ENCODE measurements at regions not wholly inside any gene's neighbourhood (a gene's known extent, or its start where the extent isn't known, plus 50 kb on each side); places are given as distances from the start of the nearest gene placed in this dataset.

- no peak for DNase-seq (ENCODE audit: low spot score)
- TF ChIP-seq CTCF (IDR thresholded peaks at IDR 0.05; ENCODE audit: borderline replicate concordance, control extremely low read depth, extremely low read depth, insufficient read depth, missing control alignments) = no peak
- in situ Hi-C loops (cut with MboI; ENCODE audit: low sequenced_read_pairs, unreplicated experiment) = no loop called here
Observed at GRCh38 chr11:28621753-28622152, 513.6 kb downstream of the METTL15 start.

- no peak for DNase-seq (ENCODE audit: low spot score)
- no peak for TF ChIP-seq CTCF (IDR thresholded peaks at IDR 0.05; ENCODE audit: borderline replicate concordance, control extremely low read depth, extremely low read depth, insufficient read depth, missing control alignments)
- in situ Hi-C loops (cut with MboI; ENCODE audit: low sequenced_read_pairs, unreplicated experiment) = no loop called here
Observed at GRCh38 chr11:28619846-28620540, 511.8 kb downstream of the METTL15 start.

- no peak for DNase-seq (ENCODE audit: low spot score)
- in situ Hi-C loops (cut with MboI; ENCODE audit: low sequenced_read_pairs, unreplicated experiment) = no loop called here
- no peak for TF ChIP-seq CTCF (IDR thresholded peaks at IDR 0.05; ENCODE audit: borderline replicate concordance, control extremely low read depth, extremely low read depth, insufficient read depth, missing control alignments)
Observed at GRCh38 chr11:28618416-28618815, 510.2 kb downstream of the METTL15 start.

GRCh38 chr11:28616160-28616965 is 508.2 kb downstream of the METTL15 start:
- in situ Hi-C loops (cut with MboI; ENCODE audit: low sequenced_read_pairs, unreplicated experiment) = no loop called here
- TF ChIP-seq CTCF (IDR thresholded peaks at IDR 0.05; ENCODE audit: borderline replicate concordance, control extremely low read depth, extremely low read depth, insufficient read depth, missing control alignments) = no peak
- DNase-seq (ENCODE audit: low spot score) = no peak

- in situ Hi-C loops (cut with MboI; ENCODE audit: low sequenced_read_pairs, unreplicated experiment) = no loop called here
- DNase-seq (ENCODE audit: low spot score) = no peak
- no peak for TF ChIP-seq CTCF (IDR thresholded peaks at IDR 0.05; ENCODE audit: borderline replicate concordance, control extremely low read depth, extremely low read depth, insufficient read depth, missing control alignments)
Observed at GRCh38 chr11:28615542-28615941, 507.4 kb downstream of the METTL15 start.

GRCh38 chr11:28606930-28607329 is 498.7 kb downstream of the METTL15 start:
- TF ChIP-seq CTCF (IDR thresholded peaks at IDR 0.05; ENCODE audit: borderline replicate concordance, control extremely low read depth, extremely low read depth, insufficient read depth, missing control alignments) = no peak
- in situ Hi-C loops (cut with MboI; ENCODE audit: low sequenced_read_pairs, unreplicated experiment) = no loop called here
- no peak for DNase-seq (ENCODE audit: low spot score)

Measured in GM13976 (cell line).